Activated naive CD8-positive, alpha-beta T cell treated with anti-CD3 and anti-CD28 coated beads, Interleukin-2, amount 50 U/mL, for 16 hours (primary cell): ENCODE measurements at regions not wholly inside any gene's neighbourhood (a gene's known extent, or its start where the extent isn't known, plus 50 kb on each side); places are given as distances from the start of the nearest gene placed in this dataset.
A peak's percentile ranks its signal among the peaks of the same experiment; 100 is the strongest.

ENCODE experiments used
- DNase-seq: peaks from one replicate; pipeline ENCODE4 v3.0.0-alpha.2; 2020; ENCODE audit warnings: low read depth, low spot score

- no peak for DNase-seq
Observed at GRCh38 chr14:34044666-34045306, 93.9 kb upstream of the EGLN3 start.

- DNase-seq, result no peak
Observed at GRCh38 chr14:34044373-34044637, 93.4 kb upstream of the EGLN3 start.

- DNase-seq, result peak; percentile 31
Observed at GRCh38 chr14:34043627-34044372, 92.9 kb upstream of the EGLN3 start.

- no peak for DNase-seq
Observed at GRCh38 chr14:34041220-34041619, 90.3 kb upstream of the EGLN3 start.

- DNase-seq, result no peak
Observed at GRCh38 chr14:34040766-34041165, 89.9 kb upstream of the EGLN3 start.

- no peak for DNase-seq
Observed at GRCh38 chr14:34039428-34040047, 88.7 kb upstream of the EGLN3 start.

GRCh38 chr14:34038358-34039057, 87.6 kb upstream of the EGLN3 start:
- no peak for DNase-seq

GRCh38 chr14:34036319-34036766, 85.5 kb upstream of the EGLN3 start:
- DNase-seq, result no peak

- DNase-seq, result no peak
Observed at GRCh38 chr14:34035934-34036250, 85.0 kb upstream of the EGLN3 start.

GRCh38 chr14:34035177-34035933, 84.5 kb upstream of the EGLN3 start:
- no peak for DNase-seq

- no peak for DNase-seq
Observed at GRCh38 chr14:34034447-34035176, 83.7 kb upstream of the EGLN3 start.

GRCh38 chr14:34032720-34033119, 81.8 kb upstream of the EGLN3 start:
- DNase-seq, result no peak

- DNase-seq, result no peak
Observed at GRCh38 chr14:34030864-34031263, 80.0 kb upstream of the EGLN3 start.

GRCh38 chr14:34029921-34030334, 79.1 kb upstream of the EGLN3 start:
- DNase-seq, result no peak

- DNase-seq, result no peak
Observed at GRCh38 chr14:34027990-34028495, 77.2 kb upstream of the EGLN3 start.

- no peak for DNase-seq
Observed at GRCh38 chr14:34027130-34027989, 76.5 kb upstream of the EGLN3 start.

- DNase-seq, result no peak
Observed at GRCh38 chr14:34025325-34026017, 74.6 kb upstream of the EGLN3 start.

- DNase-seq, result no peak
Observed at GRCh38 chr14:34024768-34025144, 73.9 kb upstream of the EGLN3 start.
